ENCODE measurements at regions not wholly inside any gene's neighbourhood (a gene's known extent, or its start where the extent isn't known, plus 50 kb on each side); places are given as distances from the start of the nearest gene placed in this dataset.

DNA sequence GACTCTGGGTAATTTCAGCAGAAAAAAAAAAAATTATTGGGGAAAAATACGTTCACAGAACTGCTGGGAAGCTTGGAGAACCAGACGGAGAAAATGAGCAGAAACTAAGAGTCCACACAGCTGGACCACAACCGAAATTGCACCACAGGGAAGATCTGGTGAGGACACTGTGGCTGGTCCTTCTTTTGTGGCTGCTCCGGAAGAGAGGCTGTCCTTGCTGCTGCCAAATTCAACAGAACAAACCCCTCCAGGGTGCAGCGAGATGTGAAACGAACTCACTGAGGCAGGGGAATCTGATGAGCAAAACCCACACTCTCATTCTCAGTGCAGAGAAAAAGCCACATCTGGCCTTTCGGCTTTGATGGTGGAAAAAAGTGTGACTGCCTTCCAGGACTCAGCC, 200.0 kb downstream of the ACTL7B start:
- Mint-ChIP-seq H3K27ac (no peak overlapping the region), H3K27me3 (no peaks in the 10 kb centered on the region), H3K4me3 (no peak overlapping the region), H3K4me1 (no peaks in the 10 kb centered on the region), H3K36me3 (no peaks in the 10 kb centered on the region), H3K9me3 (ENCODE audit: low read depth) (peaks cover 10% of the 10 kb centered on the region)
- CTCF ChIA-PET, result no interaction called here
- DNase-seq (no peak), ATAC-seq (no peak)

DNA sequence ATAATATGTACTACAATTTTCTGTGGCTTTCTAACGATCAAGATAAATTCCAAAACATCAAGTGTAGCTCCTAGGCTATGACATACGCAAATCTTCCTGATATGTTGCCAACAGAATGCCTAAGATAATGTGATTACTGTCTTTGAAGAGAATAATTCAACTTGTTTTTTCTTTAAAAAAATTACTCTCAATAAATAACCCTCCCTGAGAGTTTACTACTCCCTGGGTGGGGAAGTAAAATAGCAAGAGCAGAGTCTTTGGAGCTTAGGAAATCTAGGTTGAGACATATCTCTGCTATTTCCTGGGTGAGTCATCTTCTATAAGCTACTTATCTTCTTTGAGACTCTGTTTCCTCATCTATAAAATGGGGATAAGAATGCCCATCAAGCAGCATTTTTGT, 201.2 kb downstream of the ACTL7B start:
- Mint-ChIP-seq H3K27ac (no peak overlapping the region), H3K4me1 (no peaks in the 10 kb centered on the region), H3K36me3 (no peaks in the 10 kb centered on the region), H3K4me3 (no peak overlapping the region), H3K27me3 (no peaks in the 10 kb centered on the region), H3K9me3 (ENCODE audit: low read depth) (peaks cover 8% of the 10 kb centered on the region)
- no peak for ATAC-seq
- CTCF ChIA-PET, result no interaction called here
- no peak for DNase-seq

DNA sequence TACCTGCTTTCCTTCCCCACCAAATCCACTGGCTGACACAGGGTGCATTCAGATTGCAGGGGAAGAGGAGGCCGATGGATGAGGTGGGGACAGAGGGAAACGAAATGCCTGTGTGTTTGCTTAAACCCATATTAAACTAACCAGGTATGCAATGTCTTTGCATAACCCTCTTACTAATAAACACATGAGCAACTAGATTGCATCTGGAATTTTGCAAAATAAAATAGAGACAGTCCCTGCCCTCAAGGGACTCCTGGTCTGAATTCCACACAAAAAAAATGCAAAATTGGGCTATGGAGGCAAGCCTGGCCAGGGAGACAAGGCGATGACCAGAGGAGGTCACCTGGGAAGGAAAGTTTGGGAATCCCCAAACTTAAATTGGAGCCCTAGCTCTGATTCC, 202.9 kb downstream of the ACTL7B start:
- no peaks in the 10 kb centered on the region for H3K4me1 Mint-ChIP-seq
- no peaks in the 10 kb centered on the region for H3K27me3 Mint-ChIP-seq
- no peaks in the 10 kb centered on the region for H3K36me3 Mint-ChIP-seq
- ATAC-seq (no peak), DNase-seq (no peak)
- CTCF ChIA-PET, result no interaction called here
- H3K9me3 Mint-ChIP-seq (ENCODE audit: low read depth), result no peaks in the 10 kb centered on the region
- H3K4me3 Mint-ChIP-seq, result no peak overlapping the region
- H3K27ac Mint-ChIP-seq, result no peak overlapping the region

- CTCF ChIA-PET, result no interaction called here
Observed at GRCh38 chr9:108650826-108651225, 205.0 kb downstream of the ACTL7B start.

GRCh38 chr9:108645520-108645919, 210.3 kb downstream of the ACTL7B start:
- H3K27ac Mint-ChIP-seq, result no peak overlapping the region
- DNase-seq (no peak), ATAC-seq (no peak)
- no peaks in the 10 kb centered on the region for H3K27me3 Mint-ChIP-seq
- H3K4me3 Mint-ChIP-seq, result no peak overlapping the region
- H3K4me1 Mint-ChIP-seq, result no peaks in the 10 kb centered on the region
- H3K36me3 Mint-ChIP-seq, result no peaks in the 10 kb centered on the region
- H3K9me3 Mint-ChIP-seq (ENCODE audit: low read depth), result no peaks in the 10 kb centered on the region
- CTCF ChIA-PET, result no interaction called here

More at GRCh38 chr9:108650826-108651225, 205.0 kb downstream of the ACTL7B start:
- Mint-ChIP-seq H3K27ac (no peak overlapping the region), H3K9me3 (ENCODE audit: low read depth) (no peaks in the 10 kb centered on the region), H3K27me3 (no peaks in the 10 kb centered on the region), H3K36me3 (no peaks in the 10 kb centered on the region), H3K4me1 (no peaks in the 10 kb centered on the region), H3K4me3 (no peak overlapping the region)
- DNase-seq (no peak), ATAC-seq (no peak)

DNA sequence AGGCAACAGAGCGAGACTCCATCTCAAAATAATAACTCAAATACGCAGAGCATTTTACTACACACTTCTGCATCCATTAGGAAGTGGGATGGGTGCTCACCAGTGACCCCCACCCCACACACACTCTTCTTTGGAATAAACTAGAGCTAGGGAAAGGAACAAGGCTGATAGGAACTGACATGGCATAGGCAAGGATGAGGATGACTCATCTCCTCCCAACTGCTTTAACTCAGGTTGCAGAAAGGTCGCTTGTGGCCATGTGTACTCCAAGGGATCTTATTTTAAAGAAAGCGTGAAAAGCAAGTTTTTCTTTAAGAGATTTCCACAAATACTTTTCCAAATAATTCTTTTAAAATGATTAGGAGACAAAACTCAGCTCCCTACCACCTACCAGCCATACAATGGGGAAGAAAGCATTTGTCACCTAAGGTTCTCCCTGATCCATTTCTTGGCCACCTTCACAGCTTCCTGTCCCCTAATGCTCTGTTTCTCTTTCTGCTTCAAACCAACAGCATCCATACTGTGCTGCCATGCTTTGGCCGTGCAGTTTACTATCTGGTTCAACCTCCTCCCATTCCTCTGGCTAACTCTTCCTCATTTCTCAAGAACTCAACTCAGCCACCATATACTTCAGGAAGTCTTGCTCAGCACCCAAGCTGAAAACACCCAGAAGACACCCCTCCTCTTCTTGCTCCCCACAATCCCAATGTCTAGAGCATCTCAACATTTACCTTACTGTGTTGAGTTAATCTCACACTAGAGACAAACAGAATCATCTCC, 211.9 kb downstream of the ACTL7B start:
- H3K9me3 Mint-ChIP-seq (ENCODE audit: low read depth), result no peaks in the 10 kb centered on the region
- H3K4me3 Mint-ChIP-seq, result no peak overlapping the region
- no peaks in the 10 kb centered on the region for H3K4me1 Mint-ChIP-seq
- no peak for DNase-seq
- no peaks in the 10 kb centered on the region for H3K36me3 Mint-ChIP-seq
- no peak overlapping the region for H3K27ac Mint-ChIP-seq
- CTCF ChIA-PET, result no interaction called here
- no peaks in the 10 kb centered on the region for H3K27me3 Mint-ChIP-seq
- no peak for ATAC-seq

DNA sequence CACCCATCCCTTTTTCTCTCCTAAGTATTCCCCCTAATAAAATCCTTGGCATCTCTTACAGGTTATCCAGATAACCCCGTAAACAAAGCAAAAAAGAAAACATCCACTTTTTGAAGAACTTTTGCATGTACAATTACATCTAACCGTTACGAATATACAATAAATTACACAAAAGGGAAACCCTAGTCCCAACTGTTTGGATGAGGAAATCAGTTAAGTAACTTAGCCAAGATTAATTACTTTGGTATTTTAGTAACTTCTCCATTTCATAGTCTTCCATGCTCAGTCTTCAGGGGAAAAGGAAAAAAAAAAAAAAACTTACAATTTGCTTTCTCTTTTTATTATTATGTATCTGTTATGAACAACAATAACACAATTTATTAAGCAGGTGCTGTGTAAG, 212.9 kb downstream of the ACTL7B start:
- Mint-ChIP-seq H3K27ac (no peak overlapping the region), H3K9me3 (ENCODE audit: low read depth) (no peaks in the 10 kb centered on the region), H3K4me3 (no peak overlapping the region), H3K4me1 (no peaks in the 10 kb centered on the region), H3K36me3 (no peaks in the 10 kb centered on the region), H3K27me3 (no peaks in the 10 kb centered on the region)
- CTCF ChIA-PET, result no interaction called here
- ATAC-seq (no peak), DNase-seq (no peak)

- no peaks in the 10 kb centered on the region for H3K4me1 Mint-ChIP-seq
- CTCF ChIA-PET, result no interaction called here
- H3K4me3 Mint-ChIP-seq, result no peak overlapping the region
- H3K9me3 Mint-ChIP-seq (ENCODE audit: low read depth), result no peaks in the 10 kb centered on the region
- ATAC-seq, result no peak
- H3K27ac Mint-ChIP-seq, result no peak overlapping the region
- DNase-seq, result no peak
- H3K36me3 Mint-ChIP-seq, result no peaks in the 10 kb centered on the region
- no peaks in the 10 kb centered on the region for H3K27me3 Mint-ChIP-seq
Observed at GRCh38 chr9:108640230-108640629, 215.6 kb downstream of the ACTL7B start.

GRCh38 chr9:108639696-108640095, 216.1 kb downstream of the ACTL7B start:
- no peak overlapping the region for H3K4me3 Mint-ChIP-seq
- CTCF ChIA-PET, result no interaction called here
- H3K36me3 Mint-ChIP-seq, result no peaks in the 10 kb centered on the region
- ATAC-seq (no peak), DNase-seq (no peak)
- no peaks in the 10 kb centered on the region for H3K27me3 Mint-ChIP-seq
- no peaks in the 10 kb centered on the region for H3K9me3 Mint-ChIP-seq (ENCODE audit: low read depth)
- H3K27ac Mint-ChIP-seq, result no peak overlapping the region
- no peaks in the 10 kb centered on the region for H3K4me1 Mint-ChIP-seq

DNA sequence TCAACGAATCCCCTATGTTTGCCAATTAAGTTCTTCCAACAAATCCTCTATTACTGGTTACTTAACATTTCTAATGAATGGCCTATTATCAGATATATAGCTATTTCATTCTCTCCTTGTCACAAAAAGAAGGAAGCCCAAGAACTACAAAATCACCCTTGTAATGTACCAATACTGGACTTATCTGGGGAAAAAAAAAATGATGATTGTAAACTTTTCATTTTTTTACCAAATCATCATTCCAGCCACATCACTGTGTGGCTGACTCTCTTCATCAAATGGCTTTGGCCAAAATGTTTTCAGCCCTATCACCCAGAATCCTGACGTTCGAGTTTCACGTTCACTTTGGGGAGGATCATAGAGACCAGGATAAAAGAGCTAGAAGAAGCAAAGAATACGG, 216.7 kb downstream of the ACTL7B start:
- DNase-seq, result no peak
- CTCF ChIA-PET, result no interaction called here
- Mint-ChIP-seq H3K9me3 (ENCODE audit: low read depth) (no peaks in the 10 kb centered on the region), H3K27me3 (no peaks in the 10 kb centered on the region), H3K36me3 (no peaks in the 10 kb centered on the region), H3K4me3 (no peak overlapping the region), H3K27ac (no peak overlapping the region), H3K4me1 (no peaks in the 10 kb centered on the region)
- ATAC-seq, result no peak

- no peak for DNase-seq
- H3K4me1 Mint-ChIP-seq, result no peaks in the 10 kb centered on the region
- CTCF ChIA-PET, result no interaction called here
- H3K27ac Mint-ChIP-seq, result no peak overlapping the region
- ATAC-seq, result no peak
- H3K27me3 Mint-ChIP-seq, result no peaks in the 10 kb centered on the region
- no peaks in the 10 kb centered on the region for H3K9me3 Mint-ChIP-seq (ENCODE audit: low read depth)
- H3K4me3 Mint-ChIP-seq, result no peak overlapping the region
- H3K36me3 Mint-ChIP-seq, result no peaks in the 10 kb centered on the region
Observed at GRCh38 chr9:108637340-108637739, 218.4 kb downstream of the ACTL7B start.

DNA sequence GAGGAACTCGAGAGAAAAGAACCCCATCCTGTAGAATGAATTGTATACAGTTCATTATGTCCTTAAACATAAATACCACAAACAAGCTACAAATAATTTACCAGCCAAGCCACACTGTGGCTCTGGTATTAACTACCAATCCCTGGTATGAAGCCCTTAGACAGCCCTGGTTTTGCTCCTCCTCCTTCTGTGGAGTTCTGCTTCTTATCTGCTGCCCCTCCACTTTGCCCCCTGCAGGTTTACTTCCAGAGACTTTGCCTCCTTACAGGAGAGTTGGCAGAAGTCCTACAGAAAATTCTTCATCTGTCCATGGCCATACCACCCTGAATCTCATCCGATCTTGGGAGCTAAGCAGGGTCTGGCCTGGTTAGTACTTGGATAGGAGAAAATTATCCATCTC, 219.8 kb downstream of the ACTL7B start:
- no peaks in the 10 kb centered on the region for H3K4me1 Mint-ChIP-seq
- no peak overlapping the region for H3K4me3 Mint-ChIP-seq
- H3K27me3 Mint-ChIP-seq, result no peaks in the 10 kb centered on the region
- no peak for DNase-seq
- H3K36me3 Mint-ChIP-seq, result no peaks in the 10 kb centered on the region
- no peak overlapping the region for H3K27ac Mint-ChIP-seq
- no peaks in the 10 kb centered on the region for H3K9me3 Mint-ChIP-seq (ENCODE audit: low read depth)
- CTCF ChIA-PET, result no interaction called here
- ATAC-seq, result no peak

- Mint-ChIP-seq H3K36me3 (no peaks in the 10 kb centered on the region), H3K4me1 (no peaks in the 10 kb centered on the region), H3K27me3 (no peaks in the 10 kb centered on the region), H3K9me3 (ENCODE audit: low read depth) (no peaks in the 10 kb centered on the region), H3K27ac (no peak overlapping the region), H3K4me3 (no peak overlapping the region)
- CTCF ChIA-PET, result no interaction called here
- no peak for DNase-seq
- ATAC-seq, result no peak
Observed at GRCh38 chr9:108634672-108635462, 220.9 kb downstream of the ACTL7B start.

DNA sequence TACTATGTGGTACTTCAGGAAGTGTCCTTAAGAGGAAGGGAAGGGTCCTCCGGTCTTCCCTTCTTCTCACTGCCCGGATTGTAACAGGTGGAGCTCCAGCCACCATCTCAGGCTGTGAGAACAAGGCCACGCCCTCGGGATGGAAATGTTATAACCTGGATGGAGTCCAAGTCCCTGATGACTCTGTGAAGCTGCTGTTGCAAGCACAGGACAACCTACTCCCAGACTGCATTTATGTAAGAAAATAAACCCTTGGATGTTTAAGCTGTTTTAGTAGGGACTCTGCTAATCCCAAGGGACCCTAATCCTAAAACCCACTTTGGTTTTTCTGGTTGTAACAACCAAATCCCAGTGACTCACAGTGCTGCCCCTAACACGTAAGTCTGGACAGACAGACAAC, 221.6 kb downstream of the ACTL7B start:
- CTCF ChIA-PET, result no interaction called here
- Mint-ChIP-seq H3K4me3 (no peak overlapping the region), H3K27ac (no peak overlapping the region), H3K27me3 (no peaks in the 10 kb centered on the region), H3K36me3 (no peaks in the 10 kb centered on the region), H3K9me3 (ENCODE audit: low read depth) (no peaks in the 10 kb centered on the region), H3K4me1 (no peaks in the 10 kb centered on the region)
- DNase-seq (no peak), ATAC-seq (no peak)
